Gastroesophageal sphincter (tissue), 4 donors: ENCODE measurements at regions not wholly inside any gene's neighbourhood (a gene's known extent, or its start where the extent isn't known, plus 50 kb on each side); places are given as distances from the start of the nearest gene placed in this dataset.

ENCODE experiments used
- ATAC-seq: fragments of 150-250 bp; one replicate; pipeline ENCODE4 v1.9.1; 2016; ENCODE audit warnings: mild to moderate bottlenecking, moderate library complexity
- H3K27ac ChIP-seq, 4 donors: fragments of 200-600 bp; sonication (generic) in 3 of 4; 1 replicate in 3 of 4; 2 replicates in 1 of 4; pipeline ENCODE4 v1.5.1; 2016 to 2019
- H3K27me3 ChIP-seq: fragments of 200-600 bp; sonication (generic); one replicate; pipeline ENCODE4 v1.5.1; 2019
- H3K36me3 ChIP-seq, 2 donors: fragments of 200-600 bp; sonication (generic); one replicate each; pipeline ENCODE4 v1.5.1; 2019; ENCODE audit warnings: control low read depth in 1 of 2
- H3K4me1 ChIP-seq, 3 donors: fragments of 200-600 bp; sonication (generic); 1 replicate in 2 of 3; 2 replicates in 1 of 3; pipeline ENCODE4 v1.5.1; 2016 to 2019; ENCODE audit warnings: control low read depth in 2 of 3
- H3K4me3 ChIP-seq, 2 donors: fragments of 200-600 bp; sonication (generic); one replicate each; pipeline ENCODE4 v1.5.1; 2019; ENCODE audit warnings: mild to moderate bottlenecking in 1 of 2, moderate library complexity in 1 of 2
- H3K9me3 ChIP-seq, 3 donors: fragments of 200-600 bp; sonication (generic); one replicate each; pipeline ENCODE4 v1.5.1; 2017 to 2019; ENCODE audit warnings: control low read depth in 2 of 3
- CTCF ChIP-seq, 4 experiments: fragments of 200-600 bp in 2 of 4; fragments of 450-650 bp in 2 of 4; sonication (generic) in 1 of 4; IDR thresholded peaks; one replicate each; pipeline ENCODE4 v1.5.1; 2017 to 2019; ENCODE audit warnings: antibody characterized with exemption in 4 of 4, mild to moderate bottlenecking in 2 of 4, moderate library complexity in 2 of 4
- EP300 ChIP-seq: sonication (generic); formaldehyde crosslinking; IDR thresholded peaks from one replicate; pipeline ENCODE4 v1.6.1; 2017; ENCODE audit warnings: antibody characterized with exemption, mild to moderate bottlenecking
- POLR2A ChIP-seq, 2 donors: fragments of 450-650 bp; IDR thresholded peaks; one replicate each; pipeline ENCODE4 v1.6.1; 2017; ENCODE audit warnings: antibody characterized with exemption in 2 of 2, mild to moderate bottlenecking in 2 of 2, moderate library complexity in 1 of 2
- POLR2AphosphoS5 ChIP-seq: sonication (generic); formaldehyde crosslinking; IDR thresholded peaks from one replicate; pipeline ENCODE4 v1.6.1; 2017; ENCODE audit warnings: antibody characterized with exemption
- WGBS, 2 donors: methylation state at CpG; one replicate each; pipeline ENCODE4 v1.1.5; 2018; ENCODE audit warnings: low coverage in 1 of 2; 5-methylcytosine and 5-hydroxymethylcytosine counted together

GRCh38 chr3:177525987-177526712 lies 328.9 kb upstream of the TBL1XR1 start:
- no peaks in the 10 kb centered on the region for H3K9me3 ChIP-seq
- no peak for ATAC-seq
- H3K27me3 ChIP-seq, result no peaks in the 10 kb centered on the region
- no peak overlapping the region for H3K4me3 ChIP-seq
- H3K36me3 ChIP-seq, result no peaks in the 10 kb centered on the region
- peaks cover 0 to 25% (median 0%) of the 10 kb centered on the region in 3 donors for H3K4me1 ChIP-seq
- H3K27ac ChIP-seq, result no peak overlapping the region
- TF ChIP-seq POLR2A (IDR thresholded peaks at IDR 0.05) (no peak), CTCF (IDR thresholded peaks at IDR 0.05) (no peak), EP300 (no peak), POLR2AphosphoS5 (no peak)
- 83 to 90% methylated on average over 9 of the region's 9 CpGs for WGBS, 2 donors

GRCh38 chr3:177527182-177527581 lies 329.9 kb upstream of the TBL1XR1 start:
- Histone ChIP-seq H3K36me3 (no peaks in the 10 kb centered on the region), H3K27me3 (no peaks in the 10 kb centered on the region), H3K4me3 (no peak overlapping the region), H3K9me3 (no peaks in the 10 kb centered on the region), H3K27ac (no peak overlapping the region), H3K4me1 (peaks cover 0 to 26% (median 0%) of the 10 kb centered on the region in 3 donors)
- no peak for ATAC-seq
- TF ChIP-seq POLR2AphosphoS5 (no peak), EP300 (no peak), POLR2A (IDR thresholded peaks at IDR 0.05) (no peak), CTCF (IDR thresholded peaks at IDR 0.05) (no peak)
- 100% methylated on average over 1 to 2 of the region's 7 CpGs for WGBS, 2 donors

GRCh38 chr3:177528306-177529070 lies 331.2 kb upstream of the TBL1XR1 start:
- H3K4me1 ChIP-seq, result peaks cover 0 to 26% (median 0%) of the 10 kb centered on the region in 3 donors
- no peaks in the 10 kb centered on the region for H3K9me3 ChIP-seq
- no peaks in the 10 kb centered on the region for H3K27me3 ChIP-seq
- H3K4me3 ChIP-seq, result no peak overlapping the region
- H3K27ac ChIP-seq, result no peak overlapping the region
- ATAC-seq, result no peak
- TF ChIP-seq POLR2A (IDR thresholded peaks at IDR 0.05) (no peak), EP300 (no peak), CTCF (IDR thresholded peaks at IDR 0.05) (no peak), POLR2AphosphoS5 (no peak)
- no peaks in the 10 kb centered on the region for H3K36me3 ChIP-seq
- 79 to 90% methylated on average over 2 of the region's 2 CpGs for WGBS, 2 donors

- ATAC-seq, result no peak
- 93 to 100% methylated on average over 1 of the region's 1 CpG for WGBS, 2 donors
- no peaks in the 10 kb centered on the region for H3K36me3 ChIP-seq
- no peak overlapping the region for H3K4me3 ChIP-seq
- H3K27me3 ChIP-seq, result no peaks in the 10 kb centered on the region
- H3K4me1 ChIP-seq, result peaks cover 0 to 26% (median 0%) of the 10 kb centered on the region in 3 donors
- H3K27ac ChIP-seq, result no peak overlapping the region
- H3K9me3 ChIP-seq, result no peaks in the 10 kb centered on the region
- TF ChIP-seq POLR2AphosphoS5 (no peak), EP300 (no peak), POLR2A (IDR thresholded peaks at IDR 0.05) (no peak), CTCF (IDR thresholded peaks at IDR 0.05) (no peak)
Observed at GRCh38 chr3:177529071-177529550, 331.8 kb upstream of the TBL1XR1 start.
